Activated T-cell treated with anti-CD3 and anti-CD28 coated beads for 24 hours (primary cell): ENCODE measurements at regions not wholly inside any gene's neighbourhood (a gene's known extent, or its start where the extent isn't known, plus 50 kb on each side); places are given as distances from the start of the nearest gene placed in this dataset.
"Not testable (repeated sequence)": the region's sequence is repeated elsewhere in the genome, so short reads cannot be mapped to it uniquely, and the experiment has no call there.

Experiments used
- DNase-seq: peaks from one replicate; pipeline ENCODE4 v3.0.0-alpha.2; 2020; ENCODE audit warnings: low read depth

GRCh38 chr2:234861841-234862735, 89.7 kb upstream of the SH3BP4 start:
- DNase-seq: no peak

- DNase-seq: not testable (repeated sequence)
These were observed 92.4 kb upstream of the SH3BP4 start for GRCh38 chr2:234859330-234859872.

GRCh38 chr2:234858790-234859329, 93.0 kb upstream of the SH3BP4 start:
- DNase-seq: no peak

GRCh38 chr2:234858145-234858544, 93.7 kb upstream of the SH3BP4 start:
- no peak for DNase-seq

- DNase-seq: no peak
These were observed 98.1 kb upstream of the SH3BP4 start for GRCh38 chr2:234853729-234854128.

GRCh38 chr2:234852941-234853340, 98.9 kb upstream of the SH3BP4 start:
- no peak for DNase-seq

- DNase-seq: no peak
These were observed 99.8 kb upstream of the SH3BP4 start for GRCh38 chr2:234852035-234852434.

- DNase-seq: no peak
These were observed 100.4 kb upstream of the SH3BP4 start for GRCh38 chr2:234851451-234851850.

GRCh38 chr2:234850818-234851217, 101.0 kb upstream of the SH3BP4 start:
- DNase-seq: no peak

- DNase-seq: no peak
These were observed 102.1 kb upstream of the SH3BP4 start for GRCh38 chr2:234849678-234850077.

- DNase-seq: no peak
These were observed 103.2 kb upstream of the SH3BP4 start for GRCh38 chr2:234848578-234848977.

- no peak for DNase-seq
These were observed 104.2 kb upstream of the SH3BP4 start for GRCh38 chr2:234847639-234848038.

- DNase-seq: no peak
These were observed 104.5 kb upstream of the SH3BP4 start for GRCh38 chr2:234847364-234847635.

GRCh38 chr2:234846599-234847363, 105.0 kb upstream of the SH3BP4 start:
- no peak for DNase-seq

GRCh38 chr2:234845602-234846590, 105.9 kb upstream of the SH3BP4 start:
- no peak for DNase-seq

- DNase-seq: no peak
These were observed 108.4 kb upstream of the SH3BP4 start for GRCh38 chr2:234843411-234843810.

GRCh38 chr2:234842753-234843152, 109.1 kb upstream of the SH3BP4 start:
- DNase-seq: no peak

- DNase-seq: no peak
These were observed 110.3 kb upstream of the SH3BP4 start for GRCh38 chr2:234841321-234842015.

GRCh38 chr2:234840336-234840735, 111.5 kb upstream of the SH3BP4 start:
- DNase-seq: no peak

- DNase-seq: no peak
These were observed 112.5 kb upstream of the SH3BP4 start for GRCh38 chr2:234839285-234839684.

GRCh38 chr2:234836271-234836670, 115.5 kb upstream of the SH3BP4 start:
- no peak for DNase-seq
